Esophagus muscularis mucosa (tissue), 4 donors: ENCODE measurements at regions not wholly inside any gene's neighbourhood (a gene's known extent, or its start where the extent isn't known, plus 50 kb on each side); places are given as distances from the start of the nearest gene placed in this dataset.

ENCODE experiments used
- EP300 ChIP-seq: sonication (generic); formaldehyde crosslinking; IDR thresholded peaks from one replicate; pipeline ENCODE4 v1.6.1; 2017; ENCODE audit warnings: antibody characterized with exemption
- POLR2AphosphoS5 ChIP-seq, 2 donors: sonication (generic); formaldehyde crosslinking; IDR thresholded peaks; one replicate each; pipeline ENCODE4 v1.6.1; 2017; ENCODE audit warnings: antibody characterized with exemption in 2 of 2
- TF ChIP-seq, protein P1 (sequence below), 3 experiments: fragments of 200-600 bp in 2 of 3; fragments of 450-650 bp in 1 of 3; sonication (generic) in 2 of 3; IDR thresholded peaks; one replicate each; pipeline ENCODE4 v1.5.1; 2017 to 2019; ENCODE audit warnings: antibody characterized with exemption in 3 of 3, mild to moderate bottlenecking in 2 of 3, moderate library complexity in 1 of 3

DNA sequence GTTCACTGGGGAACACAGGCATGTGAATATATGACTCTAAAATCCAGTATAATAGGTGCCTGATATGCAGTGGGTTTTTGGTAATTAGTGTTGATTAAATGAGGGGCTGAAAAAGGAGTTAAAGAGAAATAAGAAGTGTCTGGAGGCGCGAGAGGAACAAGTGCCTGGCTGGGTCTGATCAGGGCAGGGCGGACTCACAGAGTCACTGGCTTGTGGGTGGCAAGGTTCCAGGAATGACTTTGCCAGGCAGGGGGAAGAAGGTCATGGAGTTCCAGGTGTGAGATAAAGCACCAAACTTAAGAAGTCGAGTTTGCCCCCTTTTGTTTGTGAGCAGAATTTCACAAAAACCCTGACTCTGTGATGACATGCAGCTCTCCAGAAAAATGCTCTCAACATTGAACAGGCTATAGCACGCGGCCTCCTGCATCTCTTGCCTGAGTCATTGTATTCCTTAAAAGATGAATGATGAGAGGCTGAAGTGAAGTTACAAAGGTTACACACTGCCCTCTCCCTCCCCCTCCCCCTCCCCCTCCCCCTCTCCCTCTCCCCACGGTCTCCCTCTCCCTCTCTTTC lies 63.0 kb upstream of the LMCD1 start:
- no peak for TF ChIP-seq EP300
- TF ChIP-seq POLR2AphosphoS5 (IDR thresholded peaks at IDR 0.05), result no peak
- TF ChIP-seq, protein P1, sequence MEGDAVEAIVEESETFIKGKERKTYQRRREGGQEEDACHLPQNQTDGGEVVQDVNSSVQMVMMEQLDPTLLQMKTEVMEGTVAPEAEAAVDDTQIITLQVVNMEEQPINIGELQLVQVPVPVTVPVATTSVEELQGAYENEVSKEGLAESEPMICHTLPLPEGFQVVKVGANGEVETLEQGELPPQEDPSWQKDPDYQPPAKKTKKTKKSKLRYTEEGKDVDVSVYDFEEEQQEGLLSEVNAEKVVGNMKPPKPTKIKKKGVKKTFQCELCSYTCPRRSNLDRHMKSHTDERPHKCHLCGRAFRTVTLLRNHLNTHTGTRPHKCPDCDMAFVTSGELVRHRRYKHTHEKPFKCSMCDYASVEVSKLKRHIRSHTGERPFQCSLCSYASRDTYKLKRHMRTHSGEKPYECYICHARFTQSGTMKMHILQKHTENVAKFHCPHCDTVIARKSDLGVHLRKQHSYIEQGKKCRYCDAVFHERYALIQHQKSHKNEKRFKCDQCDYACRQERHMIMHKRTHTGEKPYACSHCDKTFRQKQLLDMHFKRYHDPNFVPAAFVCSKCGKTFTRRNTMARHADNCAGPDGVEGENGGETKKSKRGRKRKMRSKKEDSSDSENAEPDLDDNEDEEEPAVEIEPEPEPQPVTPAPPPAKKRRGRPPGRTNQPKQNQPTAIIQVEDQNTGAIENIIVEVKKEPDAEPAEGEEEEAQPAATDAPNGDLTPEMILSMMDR (IDR thresholded peaks at IDR 0.05), result no peak
